Stimulated activated CD4-positive, alpha-beta T cell treated with anti-CD3 and anti-CD28 coated beads, Interleukin-12 subunit alpha, Interleukin-12 subunit beta, amount 100 ng/mL, for 24 hours (primary cell): ENCODE measurements at regions not wholly inside any gene's neighbourhood (a gene's known extent, or its start where the extent isn't known, plus 50 kb on each side); places are given as distances from the start of the nearest gene placed in this dataset.

Experiments
- DNase-seq, 2 experiments: peaks; one replicate each; pipeline ENCODE4 v3.0.0-alpha.2; 2020; ENCODE audit warnings: low read depth in 2 of 2

GRCh38 chr1:181430015-181430885, 53.1 kb upstream of the CACNA1E start:
- DNase-seq = no peak
